C4-2B (cell line): ENCODE measurements at regions not wholly inside any gene's neighbourhood (a gene's known extent, or its start where the extent isn't known, plus 50 kb on each side); places are given as distances from the start of the nearest gene placed in this dataset.

Experiments used
- H3K27ac ChIP-seq: fragments of 450-650 bp; 2 replicates; pipeline ENCODE4 v1.5.1; 2017
- ZFX ChIP-seq: fragments of 450-650 bp; IDR thresholded peaks from 2 replicates; pipeline ENCODE4 v1.6.1; 2017
- TF ChIP-seq, protein P1 (sequence below): fragments of 450-650 bp; conservative IDR thresholded peaks from 2 replicates; pipeline ENCODE4 v1.5.1; 2017; ENCODE audit warnings: mild to moderate bottlenecking

DNA sequence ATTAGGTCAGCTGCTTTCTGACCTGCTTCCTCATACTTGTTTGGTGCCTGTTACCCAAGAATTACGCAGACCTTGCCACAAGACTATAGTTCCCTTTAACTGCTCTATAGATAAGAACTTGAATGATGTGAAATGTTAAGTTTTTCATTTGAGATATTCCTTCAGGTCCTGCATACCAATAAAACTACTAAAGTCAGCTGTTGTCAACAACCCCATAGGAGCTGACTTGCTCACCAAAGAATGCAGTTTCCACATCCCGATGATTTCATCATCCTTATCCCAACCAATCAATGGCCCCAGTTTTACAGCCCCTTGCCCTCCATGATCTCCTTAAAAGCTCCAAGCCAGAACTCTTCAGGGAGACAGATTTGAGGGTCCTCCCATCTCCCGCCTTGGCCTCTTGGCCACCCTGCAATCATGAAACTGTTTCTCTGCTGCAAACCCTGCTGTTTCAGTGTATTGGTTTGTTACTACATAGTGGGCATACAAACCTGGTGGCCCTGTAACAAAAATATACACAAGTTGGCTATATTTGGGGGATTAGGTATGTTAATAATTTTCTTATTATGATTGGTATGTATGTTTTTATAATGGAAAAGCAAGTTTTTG is 396.3 kb upstream of the CHST9 start:
- H3K27ac ChIP-seq = no peak overlapping the region
- no peak for TF ChIP-seq ZFX
- TF ChIP-seq, protein P1, sequence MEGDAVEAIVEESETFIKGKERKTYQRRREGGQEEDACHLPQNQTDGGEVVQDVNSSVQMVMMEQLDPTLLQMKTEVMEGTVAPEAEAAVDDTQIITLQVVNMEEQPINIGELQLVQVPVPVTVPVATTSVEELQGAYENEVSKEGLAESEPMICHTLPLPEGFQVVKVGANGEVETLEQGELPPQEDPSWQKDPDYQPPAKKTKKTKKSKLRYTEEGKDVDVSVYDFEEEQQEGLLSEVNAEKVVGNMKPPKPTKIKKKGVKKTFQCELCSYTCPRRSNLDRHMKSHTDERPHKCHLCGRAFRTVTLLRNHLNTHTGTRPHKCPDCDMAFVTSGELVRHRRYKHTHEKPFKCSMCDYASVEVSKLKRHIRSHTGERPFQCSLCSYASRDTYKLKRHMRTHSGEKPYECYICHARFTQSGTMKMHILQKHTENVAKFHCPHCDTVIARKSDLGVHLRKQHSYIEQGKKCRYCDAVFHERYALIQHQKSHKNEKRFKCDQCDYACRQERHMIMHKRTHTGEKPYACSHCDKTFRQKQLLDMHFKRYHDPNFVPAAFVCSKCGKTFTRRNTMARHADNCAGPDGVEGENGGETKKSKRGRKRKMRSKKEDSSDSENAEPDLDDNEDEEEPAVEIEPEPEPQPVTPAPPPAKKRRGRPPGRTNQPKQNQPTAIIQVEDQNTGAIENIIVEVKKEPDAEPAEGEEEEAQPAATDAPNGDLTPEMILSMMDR = no peak

- TF ChIP-seq, protein P1 = no peak
- TF ChIP-seq ZFX = no peak
- H3K27ac ChIP-seq = no peak overlapping the region
Measured at GRCh38 chr18:27579364-27579763, 394.3 kb upstream of the CHST9 start.

- no peak for TF ChIP-seq ZFX
- TF ChIP-seq, protein P1 = no peak
Measured at GRCh38 chr18:27577752-27578151, 392.6 kb upstream of the CHST9 start.

DNA sequence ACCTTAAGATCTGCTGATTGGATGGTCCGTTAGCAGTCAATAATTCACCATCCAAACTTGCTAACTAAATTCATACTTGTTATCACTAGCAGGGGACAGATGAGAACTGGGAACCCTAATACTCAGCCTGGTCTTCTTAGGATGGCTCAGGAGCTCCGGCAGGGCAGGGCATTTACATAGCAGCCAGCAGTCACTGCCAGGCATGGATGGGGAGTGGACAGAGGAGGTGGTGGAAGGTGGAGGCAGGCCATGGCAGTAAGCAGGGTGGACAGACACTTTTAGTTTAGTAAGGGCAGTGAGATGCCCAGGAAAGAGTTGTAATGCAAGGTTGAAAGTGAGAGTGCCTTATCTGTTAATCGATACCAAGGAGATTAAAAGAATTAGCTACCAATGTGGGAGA is 392.2 kb upstream of the CHST9 start:
- no peak overlapping the region for H3K27ac ChIP-seq
- TF ChIP-seq, protein P1 = no peak
- TF ChIP-seq ZFX = no peak

More at GRCh38 chr18:27577752-27578151, 392.6 kb upstream of the CHST9 start:
- H3K27ac ChIP-seq = no peak overlapping the region

GRCh38 chr18:27567434-27567833 is 382.3 kb upstream of the CHST9 start:
- TF ChIP-seq ZFX = no peak
- TF ChIP-seq, protein P1 = no peak
- no peak overlapping the region for H3K27ac ChIP-seq

- no peak for TF ChIP-seq ZFX
Measured at GRCh38 chr18:27564066-27564465, 379.0 kb upstream of the CHST9 start.

GRCh38 chr18:27558388-27559155 is 373.5 kb upstream of the CHST9 start:
- TF ChIP-seq, protein P1 = no peak
- no peak for TF ChIP-seq ZFX
- no peak overlapping the region for H3K27ac ChIP-seq

More at GRCh38 chr18:27564066-27564465, 379.0 kb upstream of the CHST9 start:
- no peak overlapping the region for H3K27ac ChIP-seq
